ENCODE measurements at regions not wholly inside any gene's neighbourhood (a gene's known extent, or its start where the extent isn't known, plus 50 kb on each side); places are given as distances from the start of the nearest gene placed in this dataset.

- Mint-ChIP-seq H3K27me3 (ENCODE audit: low read depth) (peaks cover 46% of the 10 kb centered on the region), H3K36me3 (ENCODE audit: low read depth) (peaks cover 18% of the 10 kb centered on the region), H3K27ac (no peak overlapping the region), H3K4me1 (ENCODE audit: low read depth) (peaks cover 11% of the 10 kb centered on the region), H3K4me3 (no peak overlapping the region), H3K9me3 (peaks cover 11% of the 10 kb centered on the region)
Observed at GRCh38 chr2:8290771-8291352, 391.0 kb upstream of the ID2 start.

- H3K36me3 Mint-ChIP-seq (ENCODE audit: low read depth) = peaks cover 41% of the 10 kb centered on the region
- peaks cover 27% of the 10 kb centered on the region for H3K27me3 Mint-ChIP-seq (ENCODE audit: low read depth)
- no peak overlapping the region for H3K27ac Mint-ChIP-seq
Observed at GRCh38 chr2:8296306-8296705, 385.6 kb upstream of the ID2 start.

GRCh38 chr2:8297376-8298231 lies 384.3 kb upstream of the ID2 start:
- Mint-ChIP-seq H3K4me3 (no peak overlapping the region), H3K27ac (peak overlapping the region; percentile 29), H3K36me3 (ENCODE audit: low read depth) (peaks cover 43% of the 10 kb centered on the region), H3K27me3 (ENCODE audit: low read depth) (peaks cover 16% of the 10 kb centered on the region), H3K9me3 (peaks cover 30% of the 10 kb centered on the region), H3K4me1 (ENCODE audit: low read depth) (peaks cover 49% of the 10 kb centered on the region)

More at GRCh38 chr2:8296306-8296705, 385.6 kb upstream of the ID2 start:
- H3K4me1 Mint-ChIP-seq (ENCODE audit: low read depth) = peaks cover 44% of the 10 kb centered on the region
- peaks cover 22% of the 10 kb centered on the region for H3K9me3 Mint-ChIP-seq
- H3K4me3 Mint-ChIP-seq = no peak overlapping the region

- H3K4me3 Mint-ChIP-seq = no peak overlapping the region
- H3K4me1 Mint-ChIP-seq (ENCODE audit: low read depth) = peaks cover 61% of the 10 kb centered on the region
- peaks cover 7% of the 10 kb centered on the region for H3K27me3 Mint-ChIP-seq (ENCODE audit: low read depth)
- peaks cover 44% of the 10 kb centered on the region for H3K36me3 Mint-ChIP-seq (ENCODE audit: low read depth)
- H3K27ac Mint-ChIP-seq = no peak overlapping the region
- peaks cover 34% of the 10 kb centered on the region for H3K9me3 Mint-ChIP-seq
Observed at GRCh38 chr2:8298783-8299182, 383.1 kb upstream of the ID2 start.

- Mint-ChIP-seq H3K27ac (no peak overlapping the region), H3K27me3 (ENCODE audit: low read depth) (no peaks in the 10 kb centered on the region), H3K36me3 (ENCODE audit: low read depth) (peaks cover 44% of the 10 kb centered on the region), H3K9me3 (peaks cover 34% of the 10 kb centered on the region), H3K4me3 (no peak overlapping the region), H3K4me1 (ENCODE audit: low read depth) (peaks cover 75% of the 10 kb centered on the region)
Observed at GRCh38 chr2:8300216-8300615, 381.6 kb upstream of the ID2 start.

GRCh38 chr2:8300905-8301304 lies 381.0 kb upstream of the ID2 start:
- Mint-ChIP-seq H3K4me3 (no peak overlapping the region), H3K9me3 (peaks cover 34% of the 10 kb centered on the region), H3K4me1 (ENCODE audit: low read depth) (peaks cover 82% of the 10 kb centered on the region), H3K27me3 (ENCODE audit: low read depth) (no peaks in the 10 kb centered on the region), H3K27ac (peak overlapping the region; percentile 82), H3K36me3 (ENCODE audit: low read depth) (peaks cover 48% of the 10 kb centered on the region)

- Mint-ChIP-seq H3K4me3 (peak overlapping the region; percentile 74), H3K27me3 (ENCODE audit: low read depth) (no peaks in the 10 kb centered on the region), H3K36me3 (ENCODE audit: low read depth) (peaks cover 40% of the 10 kb centered on the region), H3K9me3 (peaks cover 29% of the 10 kb centered on the region), H3K27ac (peak overlapping the region; percentile 88), H3K4me1 (ENCODE audit: low read depth) (peaks cover 84% of the 10 kb centered on the region)
Observed at GRCh38 chr2:8303322-8303832, 378.5 kb upstream of the ID2 start.

- Mint-ChIP-seq H3K27me3 (ENCODE audit: low read depth) (no peaks in the 10 kb centered on the region), H3K27ac (peak overlapping the region; percentile 27), H3K4me3 (peak overlapping the region; percentile 41), H3K9me3 (peaks cover 21% of the 10 kb centered on the region), H3K4me1 (ENCODE audit: low read depth) (peaks cover 87% of the 10 kb centered on the region), H3K36me3 (ENCODE audit: low read depth) (peaks cover 31% of the 10 kb centered on the region)
Observed at GRCh38 chr2:8304821-8305766, 376.8 kb upstream of the ID2 start.

GRCh38 chr2:8306530-8307351 lies 375.1 kb upstream of the ID2 start:
- Mint-ChIP-seq H3K9me3 (peaks cover 8% of the 10 kb centered on the region), H3K36me3 (ENCODE audit: low read depth) (peaks cover 19% of the 10 kb centered on the region), H3K27ac (peak overlapping the region; percentile 37)

GRCh38 chr2:8307606-8308180 lies 374.2 kb upstream of the ID2 start:
- Mint-ChIP-seq H3K36me3 (ENCODE audit: low read depth) (peaks cover 17% of the 10 kb centered on the region), H3K4me3 (no peak overlapping the region), H3K27ac (no peak overlapping the region), H3K27me3 (ENCODE audit: low read depth) (no peaks in the 10 kb centered on the region), H3K4me1 (ENCODE audit: low read depth) (peaks cover 85% of the 10 kb centered on the region), H3K9me3 (peaks cover 5% of the 10 kb centered on the region)

More at GRCh38 chr2:8306530-8307351, 375.1 kb upstream of the ID2 start:
- Mint-ChIP-seq H3K27me3 (ENCODE audit: low read depth) (no peaks in the 10 kb centered on the region), H3K4me1 (ENCODE audit: low read depth) (peaks cover 85% of the 10 kb centered on the region), H3K4me3 (no peak overlapping the region)

- Mint-ChIP-seq H3K36me3 (ENCODE audit: low read depth) (peaks cover 14% of the 10 kb centered on the region), H3K27ac (peak overlapping the region; percentile 53), H3K4me1 (ENCODE audit: low read depth) (peaks cover 85% of the 10 kb centered on the region)
Observed at GRCh38 chr2:8309131-8309530, 372.7 kb upstream of the ID2 start.

GRCh38 chr2:8310557-8311455 lies 371.1 kb upstream of the ID2 start:
- peaks cover 10% of the 10 kb centered on the region for H3K27me3 Mint-ChIP-seq (ENCODE audit: low read depth)
- H3K27ac Mint-ChIP-seq = peak overlapping the region; percentile 86
- H3K36me3 Mint-ChIP-seq (ENCODE audit: low read depth) = peaks cover 7% of the 10 kb centered on the region
- H3K4me3 Mint-ChIP-seq = peak overlapping the region; percentile 45
- peaks cover 72% of the 10 kb centered on the region for H3K4me1 Mint-ChIP-seq (ENCODE audit: low read depth)
- H3K9me3 Mint-ChIP-seq = no peaks in the 10 kb centered on the region

More at GRCh38 chr2:8309131-8309530, 372.7 kb upstream of the ID2 start:
- peaks cover 3% of the 10 kb centered on the region for H3K27me3 Mint-ChIP-seq (ENCODE audit: low read depth)
- no peak overlapping the region for H3K4me3 Mint-ChIP-seq
- no peaks in the 10 kb centered on the region for H3K9me3 Mint-ChIP-seq
